ENCODE measurements at regions not wholly inside any gene's neighbourhood (a gene's known extent, or its start where the extent isn't known, plus 50 kb on each side); places are given as distances from the start of the nearest gene placed in this dataset.

- dilution Hi-C loops (cut with MboI; ENCODE audit: extremely low pct_ligation_motif_present, low sequenced_read_pairs): no loop called here
- H3K9me3 ChIP-seq (ENCODE audit: control insufficient read depth, low read depth, low read length): no peaks in the 10 kb centered on the region
- no peaks in the 10 kb centered on the region for H3K79me2 ChIP-seq (ENCODE audit: control insufficient read depth, insufficient read depth, low read length)
- no peak overlapping the region for H3K4me3 ChIP-seq (ENCODE audit: control insufficient read depth in 2 of 3, extremely low read depth in 1 of 3, insufficient read depth in 2 of 3, low read depth in 1 of 3, low read length in 3 of 3)
- H2AFZ ChIP-seq (ENCODE audit: control insufficient read depth, low read length): peak overlapping the region; percentile 27
- H3K9me1 ChIP-seq (ENCODE audit: control insufficient read depth, extremely low read depth, insufficient read depth, low read length): no peaks in the 10 kb centered on the region
- H3K27me3 ChIP-seq (ENCODE audit: control insufficient read depth, extremely low read depth, insufficient read depth, low read length): no peaks in the 10 kb centered on the region
- no peak overlapping the region for H3K27ac ChIP-seq (ENCODE audit: control insufficient read depth, insufficient read depth, low read length)
- no peak for DNase-seq (ENCODE audit: low read depth, low spot score)
- H3K4me2 ChIP-seq (ENCODE audit: control insufficient read depth, extremely low read depth, insufficient read depth, low read depth, low read length): no peak overlapping the region
- no peaks in the 10 kb centered on the region for H4K20me1 ChIP-seq (ENCODE audit: control insufficient read depth, extremely low read depth, insufficient read depth, low read length)
- FAIRE-seq: no peak
- no peak overlapping the region for H3K9ac ChIP-seq (ENCODE audit: control insufficient read depth, extremely low read depth, insufficient read depth, low read length)
- TF ChIP-seq, protein P1, sequence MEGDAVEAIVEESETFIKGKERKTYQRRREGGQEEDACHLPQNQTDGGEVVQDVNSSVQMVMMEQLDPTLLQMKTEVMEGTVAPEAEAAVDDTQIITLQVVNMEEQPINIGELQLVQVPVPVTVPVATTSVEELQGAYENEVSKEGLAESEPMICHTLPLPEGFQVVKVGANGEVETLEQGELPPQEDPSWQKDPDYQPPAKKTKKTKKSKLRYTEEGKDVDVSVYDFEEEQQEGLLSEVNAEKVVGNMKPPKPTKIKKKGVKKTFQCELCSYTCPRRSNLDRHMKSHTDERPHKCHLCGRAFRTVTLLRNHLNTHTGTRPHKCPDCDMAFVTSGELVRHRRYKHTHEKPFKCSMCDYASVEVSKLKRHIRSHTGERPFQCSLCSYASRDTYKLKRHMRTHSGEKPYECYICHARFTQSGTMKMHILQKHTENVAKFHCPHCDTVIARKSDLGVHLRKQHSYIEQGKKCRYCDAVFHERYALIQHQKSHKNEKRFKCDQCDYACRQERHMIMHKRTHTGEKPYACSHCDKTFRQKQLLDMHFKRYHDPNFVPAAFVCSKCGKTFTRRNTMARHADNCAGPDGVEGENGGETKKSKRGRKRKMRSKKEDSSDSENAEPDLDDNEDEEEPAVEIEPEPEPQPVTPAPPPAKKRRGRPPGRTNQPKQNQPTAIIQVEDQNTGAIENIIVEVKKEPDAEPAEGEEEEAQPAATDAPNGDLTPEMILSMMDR (optimal IDR thresholded peaks at IDR 0.05 in 1 of 3, IDR thresholded peaks at IDR 0.05 in 1 of 3, conservative IDR thresholded peaks at IDR 0.05 in 1 of 3; ENCODE audit: extremely low read depth in 1 of 3, insufficient read depth in 2 of 3, low read length in 3 of 3): no peak
- TF ChIP-seq EZH2 (IDR thresholded peaks at IDR 0.05; ENCODE audit: low read length): no peak
- peaks cover 9% of the 10 kb centered on the region for H3K4me1 ChIP-seq (ENCODE audit: control insufficient read depth, extremely low read depth, insufficient read depth, low read length)
- no peaks in the 10 kb centered on the region for H3K36me3 ChIP-seq (ENCODE audit: control insufficient read depth in 2 of 2, extremely low read depth in 1 of 2, insufficient read depth in 2 of 2, low read length in 2 of 2)
Measured at GRCh38 chr20:23205611-23206041, 119.5 kb upstream of the CD93 start.

DNA sequence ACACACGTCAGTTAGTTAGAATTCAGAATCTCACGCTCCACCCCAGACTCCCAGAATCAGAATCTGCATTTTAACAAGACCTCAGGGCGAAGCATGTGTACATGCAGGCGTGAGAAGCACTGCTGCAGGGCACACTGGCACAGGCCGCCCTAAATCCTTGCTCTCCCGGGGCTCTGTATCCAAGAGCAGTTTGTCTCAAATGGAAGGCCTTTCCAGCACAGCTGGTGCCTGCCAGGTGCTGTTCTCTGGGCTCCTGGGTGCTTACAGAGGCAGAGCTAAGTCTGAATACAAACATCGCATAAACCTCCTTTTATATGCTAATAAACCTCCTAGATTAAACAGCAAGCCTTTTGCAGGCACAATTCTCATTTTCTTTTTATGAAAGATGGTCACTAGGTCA lies 119.1 kb upstream of the CD93 start:
- TF ChIP-seq, protein P1 (optimal IDR thresholded peaks at IDR 0.05 in 1 of 3, IDR thresholded peaks at IDR 0.05 in 1 of 3, conservative IDR thresholded peaks at IDR 0.05 in 1 of 3; ENCODE audit: extremely low read depth in 1 of 3, insufficient read depth in 2 of 3, low read length in 3 of 3): no peak
- TF ChIP-seq EZH2 (IDR thresholded peaks at IDR 0.05; ENCODE audit: low read length): no peak
- Histone ChIP-seq H3K9me3 (ENCODE audit: control insufficient read depth, low read depth, low read length) (no peaks in the 10 kb centered on the region), H3K27me3 (ENCODE audit: control insufficient read depth, extremely low read depth, insufficient read depth, low read length) (no peaks in the 10 kb centered on the region), H3K4me2 (ENCODE audit: control insufficient read depth, extremely low read depth, insufficient read depth, low read depth, low read length) (no peak overlapping the region), H3K9ac (ENCODE audit: control insufficient read depth, extremely low read depth, insufficient read depth, low read length) (no peak overlapping the region), H3K9me1 (ENCODE audit: control insufficient read depth, extremely low read depth, insufficient read depth, low read length) (no peaks in the 10 kb centered on the region), H4K20me1 (ENCODE audit: control insufficient read depth, extremely low read depth, insufficient read depth, low read length) (no peaks in the 10 kb centered on the region), H2AFZ (ENCODE audit: control insufficient read depth, low read length) (no peak overlapping the region), H3K36me3 (ENCODE audit: control insufficient read depth in 2 of 2, extremely low read depth in 1 of 2, insufficient read depth in 2 of 2, low read length in 2 of 2) (no peaks in the 10 kb centered on the region), H3K4me1 (ENCODE audit: control insufficient read depth, extremely low read depth, insufficient read depth, low read length) (peaks cover 9% of the 10 kb centered on the region), H3K4me3 (ENCODE audit: control insufficient read depth in 2 of 3, extremely low read depth in 1 of 3, insufficient read depth in 2 of 3, low read depth in 1 of 3, low read length in 3 of 3) (no peak overlapping the region), H3K27ac (ENCODE audit: control insufficient read depth, insufficient read depth, low read length) (no peak overlapping the region), H3K79me2 (ENCODE audit: control insufficient read depth, insufficient read depth, low read length) (no peaks in the 10 kb centered on the region)
- no peak for DNase-seq (ENCODE audit: low read depth, low spot score)
- dilution Hi-C loops (cut with MboI; ENCODE audit: extremely low pct_ligation_motif_present, low sequenced_read_pairs): no loop called here
- no peak for FAIRE-seq

Measured in keratinocyte (primary cell).